ENCODE measurements at regions not wholly inside any gene's neighbourhood (a gene's known extent, or its start where the extent isn't known, plus 50 kb on each side); places are given as distances from the start of the nearest gene placed in this dataset.

DNA sequence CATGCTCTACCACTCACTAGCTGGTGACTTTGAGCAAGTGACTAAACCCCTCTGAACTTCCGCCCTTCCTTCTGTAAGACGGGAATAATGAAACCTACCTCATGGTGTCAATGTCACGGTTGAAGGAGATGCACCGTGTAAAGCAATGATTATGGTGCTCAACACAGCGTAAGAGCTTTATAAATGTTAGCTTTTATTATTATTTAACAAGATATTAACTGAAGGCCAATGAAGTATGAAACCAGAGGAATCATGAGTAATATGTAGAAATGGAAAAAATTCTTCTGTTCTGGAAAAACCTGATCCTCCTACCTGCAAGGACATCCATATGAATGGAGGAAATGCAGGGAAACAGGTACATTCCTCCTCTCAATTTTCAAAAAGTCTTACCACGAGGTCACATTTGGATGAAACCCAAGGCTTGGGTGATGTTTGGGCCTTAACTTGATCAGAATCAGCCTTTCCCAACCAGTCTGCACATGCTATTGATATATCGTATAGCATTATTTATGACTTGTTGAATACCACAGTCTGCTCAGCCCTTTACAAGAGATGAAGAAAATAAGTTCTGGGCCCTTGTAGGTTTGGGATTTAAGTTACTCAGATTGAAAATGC lies 166.8 kb upstream of the TBX3 start (continued):
- TF ChIP-seq, protein P1, sequence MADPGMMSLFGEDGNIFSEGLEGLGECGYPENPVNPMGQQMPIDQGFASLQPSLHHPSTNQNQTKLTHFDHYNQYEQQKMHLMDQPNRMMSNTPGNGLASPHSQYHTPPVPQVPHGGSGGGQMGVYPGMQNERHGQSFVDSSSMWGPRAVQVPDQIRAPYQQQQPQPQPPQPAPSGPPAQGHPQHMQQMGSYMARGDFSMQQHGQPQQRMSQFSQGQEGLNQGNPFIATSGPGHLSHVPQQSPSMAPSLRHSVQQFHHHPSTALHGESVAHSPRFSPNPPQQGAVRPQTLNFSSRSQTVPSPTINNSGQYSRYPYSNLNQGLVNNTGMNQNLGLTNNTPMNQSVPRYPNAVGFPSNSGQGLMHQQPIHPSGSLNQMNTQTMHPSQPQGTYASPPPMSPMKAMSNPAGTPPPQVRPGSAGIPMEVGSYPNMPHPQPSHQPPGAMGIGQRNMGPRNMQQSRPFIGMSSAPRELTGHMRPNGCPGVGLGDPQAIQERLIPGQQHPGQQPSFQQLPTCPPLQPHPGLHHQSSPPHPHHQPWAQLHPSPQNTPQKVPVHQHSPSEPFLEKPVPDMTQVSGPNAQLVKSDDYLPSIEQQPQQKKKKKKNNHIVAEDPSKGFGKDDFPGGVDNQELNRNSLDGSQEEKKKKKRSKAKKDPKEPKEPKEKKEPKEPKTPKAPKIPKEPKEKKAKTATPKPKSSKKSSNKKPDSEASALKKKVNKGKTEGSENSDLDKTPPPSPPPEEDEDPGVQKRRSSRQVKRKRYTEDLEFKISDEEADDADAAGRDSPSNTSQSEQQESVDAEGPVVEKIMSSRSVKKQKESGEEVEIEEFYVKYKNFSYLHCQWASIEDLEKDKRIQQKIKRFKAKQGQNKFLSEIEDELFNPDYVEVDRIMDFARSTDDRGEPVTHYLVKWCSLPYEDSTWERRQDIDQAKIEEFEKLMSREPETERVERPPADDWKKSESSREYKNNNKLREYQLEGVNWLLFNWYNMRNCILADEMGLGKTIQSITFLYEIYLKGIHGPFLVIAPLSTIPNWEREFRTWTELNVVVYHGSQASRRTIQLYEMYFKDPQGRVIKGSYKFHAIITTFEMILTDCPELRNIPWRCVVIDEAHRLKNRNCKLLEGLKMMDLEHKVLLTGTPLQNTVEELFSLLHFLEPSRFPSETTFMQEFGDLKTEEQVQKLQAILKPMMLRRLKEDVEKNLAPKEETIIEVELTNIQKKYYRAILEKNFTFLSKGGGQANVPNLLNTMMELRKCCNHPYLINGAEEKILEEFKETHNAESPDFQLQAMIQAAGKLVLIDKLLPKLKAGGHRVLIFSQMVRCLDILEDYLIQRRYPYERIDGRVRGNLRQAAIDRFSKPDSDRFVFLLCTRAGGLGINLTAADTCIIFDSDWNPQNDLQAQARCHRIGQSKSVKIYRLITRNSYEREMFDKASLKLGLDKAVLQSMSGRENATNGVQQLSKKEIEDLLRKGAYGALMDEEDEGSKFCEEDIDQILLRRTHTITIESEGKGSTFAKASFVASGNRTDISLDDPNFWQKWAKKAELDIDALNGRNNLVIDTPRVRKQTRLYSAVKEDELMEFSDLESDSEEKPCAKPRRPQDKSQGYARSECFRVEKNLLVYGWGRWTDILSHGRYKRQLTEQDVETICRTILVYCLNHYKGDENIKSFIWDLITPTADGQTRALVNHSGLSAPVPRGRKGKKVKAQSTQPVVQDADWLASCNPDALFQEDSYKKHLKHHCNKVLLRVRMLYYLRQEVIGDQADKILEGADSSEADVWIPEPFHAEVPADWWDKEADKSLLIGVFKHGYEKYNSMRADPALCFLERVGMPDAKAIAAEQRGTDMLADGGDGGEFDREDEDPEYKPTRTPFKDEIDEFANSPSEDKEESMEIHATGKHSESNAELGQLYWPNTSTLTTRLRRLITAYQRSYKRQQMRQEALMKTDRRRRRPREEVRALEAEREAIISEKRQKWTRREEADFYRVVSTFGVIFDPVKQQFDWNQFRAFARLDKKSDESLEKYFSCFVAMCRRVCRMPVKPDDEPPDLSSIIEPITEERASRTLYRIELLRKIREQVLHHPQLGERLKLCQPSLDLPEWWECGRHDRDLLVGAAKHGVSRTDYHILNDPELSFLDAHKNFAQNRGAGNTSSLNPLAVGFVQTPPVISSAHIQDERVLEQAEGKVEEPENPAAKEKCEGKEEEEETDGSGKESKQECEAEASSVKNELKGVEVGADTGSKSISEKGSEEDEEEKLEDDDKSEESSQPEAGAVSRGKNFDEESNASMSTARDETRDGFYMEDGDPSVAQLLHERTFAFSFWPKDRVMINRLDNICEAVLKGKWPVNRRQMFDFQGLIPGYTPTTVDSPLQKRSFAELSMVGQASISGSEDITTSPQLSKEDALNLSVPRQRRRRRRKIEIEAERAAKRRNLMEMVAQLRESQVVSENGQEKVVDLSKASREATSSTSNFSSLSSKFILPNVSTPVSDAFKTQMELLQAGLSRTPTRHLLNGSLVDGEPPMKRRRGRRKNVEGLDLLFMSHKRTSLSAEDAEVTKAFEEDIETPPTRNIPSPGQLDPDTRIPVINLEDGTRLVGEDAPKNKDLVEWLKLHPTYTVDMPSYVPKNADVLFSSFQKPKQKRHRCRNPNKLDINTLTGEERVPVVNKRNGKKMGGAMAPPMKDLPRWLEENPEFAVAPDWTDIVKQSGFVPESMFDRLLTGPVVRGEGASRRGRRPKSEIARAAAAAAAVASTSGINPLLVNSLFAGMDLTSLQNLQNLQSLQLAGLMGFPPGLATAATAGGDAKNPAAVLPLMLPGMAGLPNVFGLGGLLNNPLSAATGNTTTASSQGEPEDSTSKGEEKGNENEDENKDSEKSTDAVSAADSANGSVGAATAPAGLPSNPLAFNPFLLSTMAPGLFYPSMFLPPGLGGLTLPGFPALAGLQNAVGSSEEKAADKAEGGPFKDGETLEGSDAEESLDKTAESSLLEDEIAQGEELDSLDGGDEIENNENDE (IDR thresholded peaks at IDR 0.05; ENCODE audit: insufficient replicate concordance, low read length), result no peak
- TF ChIP-seq SUZ12 (IDR thresholded peaks at IDR 0.05; ENCODE audit: low read length) (no peak), TAF7 (optimal IDR thresholded peaks at IDR 0.05; ENCODE audit: borderline replicate concordance, low read depth, low read length) (no peak), RBBP5 (IDR thresholded peaks at IDR 0.05; ENCODE audit: borderline replicate concordance, low read depth, low read length) (no peak), EZH2 (IDR thresholded peaks at IDR 0.05; ENCODE audit: low read depth, low read length, severe bottlenecking) (no peak), FOSL1 (IDR thresholded peaks at IDR 0.05; ENCODE audit: insufficient read depth, low read depth, low read length) (no peak)
- TF ChIP-seq, protein P2, sequence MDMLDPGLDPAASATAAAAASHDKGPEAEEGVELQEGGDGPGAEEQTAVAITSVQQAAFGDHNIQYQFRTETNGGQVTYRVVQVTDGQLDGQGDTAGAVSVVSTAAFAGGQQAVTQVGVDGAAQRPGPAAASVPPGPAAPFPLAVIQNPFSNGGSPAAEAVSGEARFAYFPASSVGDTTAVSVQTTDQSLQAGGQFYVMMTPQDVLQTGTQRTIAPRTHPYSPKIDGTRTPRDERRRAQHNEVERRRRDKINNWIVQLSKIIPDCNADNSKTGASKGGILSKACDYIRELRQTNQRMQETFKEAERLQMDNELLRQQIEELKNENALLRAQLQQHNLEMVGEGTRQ (IDR thresholded peaks at IDR 0.05; ENCODE audit: low read length), result no peak

All from H1 (cell line).